CD4-positive, alpha-beta T cell (primary cell): ENCODE measurements at regions not wholly inside any gene's neighbourhood (a gene's known extent, or its start where the extent isn't known, plus 50 kb on each side); places are given as distances from the start of the nearest gene placed in this dataset.

Experiments
- ATAC-seq: fragments of 200-7000 bp; cut with Tn5 transposase; one replicate; pipeline ENCODE4 v1.10.0; 2022; ENCODE audit warnings: mild to moderate bottlenecking; ENCODE audit not compliant: poor library complexity
- CTCF ChIA-PET: fragments of 350-600 bp; sonication (Branson Sonifier 250); formaldehyde crosslinking; loops from one replicate; lab custom pipeline; 2021; ENCODE audit warnings: antibody characterized with exemption, inconsistent platforms; lab: Charles Lee
- POLR2A ChIA-PET: fragments of 350-600 bp; sonication (Branson Sonifier 250); formaldehyde crosslinking; loops from one replicate; lab custom pipeline; 2021; ENCODE audit warnings: antibody characterized with exemption, inconsistent platforms; lab: Charles Lee
- DNase-seq, 14 experiments: peaks; one replicate each; pipeline ENCODE4 v3.0.0-alpha.2; 2013 to 2020; ENCODE audit warnings: mixed read lengths in 2 of 14
- H3K27ac ChIP-seq, 2 donors: one replicate each; pipeline versions ENCODE4 v1.5.1 to v1.7.0; 2013; ENCODE audit warnings: low read length in 2 of 2, low read depth in 1 of 2, mild to moderate bottlenecking in 1 of 2
- H3K27me3 ChIP-seq, 2 experiments: 1 replicate in 1 of 2; 2 replicates in 1 of 2; pipeline versions ENCODE4 v1.6.1 to v1.7.0; 2013; ENCODE audit warnings: low read length in 2 of 2, control low read depth in 1 of 2, mild to moderate bottlenecking in 1 of 2, moderate library complexity in 1 of 2; ENCODE audit not compliant: insufficient read depth in 2 of 2, control insufficient read depth in 1 of 2
- H3K36me3 ChIP-seq: one replicate; pipeline ENCODE4 v1.6.1; 2013; ENCODE audit warnings: low read length, control low read depth; ENCODE audit not compliant: insufficient read depth
- H3K4me1 ChIP-seq: one replicate; pipeline ENCODE4 v1.6.1; 2013; ENCODE audit warnings: low read length, control low read depth; ENCODE audit not compliant: insufficient read depth
- H3K4me3 ChIP-seq: one replicate; pipeline ENCODE4 v1.5.1; 2013; ENCODE audit warnings: mild to moderate bottlenecking, low read length, moderate library complexity
- H3K9me3 ChIP-seq, 2 experiments: 1 replicate in 1 of 2; 2 replicates in 1 of 2; pipeline versions ENCODE4 v1.6.1 to v1.7.0; 2013; ENCODE audit warnings: low read length in 2 of 2, mild to moderate bottlenecking in 2 of 2, control low read depth in 1 of 2, moderate library complexity in 1 of 2; ENCODE audit not compliant: control insufficient read depth in 1 of 2, insufficient read depth in 1 of 2
- H3K27ac Mint-ChIP-seq: one replicate; pipeline ENCODE4 v1.8.0; 2020; ENCODE audit warnings: mixed read lengths
- H3K27me3 Mint-ChIP-seq: one replicate; pipeline ENCODE4 v1.8.0; 2021; ENCODE audit warnings: mixed read lengths
- H3K36me3 Mint-ChIP-seq: one replicate; pipeline ENCODE4 v1.8.0; 2021; ENCODE audit warnings: low read depth, mixed read lengths
- H3K4me1 Mint-ChIP-seq: one replicate; pipeline ENCODE4 v1.8.0; 2021; ENCODE audit warnings: low read depth, mixed read lengths
- H3K4me3 Mint-ChIP-seq: one replicate; pipeline ENCODE4 v1.8.0; 2020; ENCODE audit warnings: mild to moderate bottlenecking, mixed read lengths
- H3K9me3 Mint-ChIP-seq: one replicate; pipeline ENCODE4 v1.8.0; 2020; ENCODE audit warnings: mixed read lengths
- CTCF ChIP-seq: fragments of 200-600 bp; IDR thresholded peaks from one replicate; pipeline ENCODE4 v1.8.0; 2022; ENCODE audit warnings: antibody characterized with exemption, mild to moderate bottlenecking
- intact Hi-C, 2 experiments: fragments of 100-400 bp; cut with DNase I in 1 of 2; cut with micrococcal nuclease in 1 of 2; formaldehyde crosslinking; loops; one replicate each; pipeline versions ENCODE4 v1.15.1 to v1.9.0; 2023 to 2025; cut with DNase I, micrococcal nuclease

DNA sequence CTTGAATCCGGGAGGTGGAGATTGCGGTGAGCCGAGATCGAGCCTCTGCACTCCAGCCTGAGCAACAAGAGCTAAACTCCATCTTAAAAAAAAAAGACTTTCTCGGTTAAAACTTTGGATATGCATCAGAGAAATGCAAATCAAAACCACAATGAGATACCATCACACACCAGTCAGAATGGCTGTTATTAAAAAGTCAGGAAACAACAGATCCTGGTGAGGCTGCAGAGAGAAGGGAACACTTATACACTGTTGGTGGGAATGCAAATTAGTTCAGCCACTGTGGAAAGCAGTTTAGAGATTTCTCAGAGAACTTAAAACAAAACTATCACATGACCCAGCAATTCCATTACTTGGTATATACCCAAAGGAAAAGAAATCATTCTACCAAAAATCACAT lies 619.4 kb upstream of the KIRREL3 start:
- no peaks in the 10 kb centered on the region for H3K36me3 ChIP-seq
- H3K4me1 Mint-ChIP-seq = no peaks in the 10 kb centered on the region
- ATAC-seq (no peak), DNase-seq (no peak)
- no peaks in the 10 kb centered on the region for H3K27me3 ChIP-seq
- H3K4me3 ChIP-seq = no peak overlapping the region
- no peak overlapping the region for H3K4me3 Mint-ChIP-seq
- ChIA-PET POLR2A (no interaction called here), CTCF (no interaction called here)
- H3K9me3 ChIP-seq = peaks cover 0 to 4% of the 10 kb centered on the region in 2 experiments
- no peak for TF ChIP-seq CTCF
- no peaks in the 10 kb centered on the region for H3K9me3 Mint-ChIP-seq
- no peak overlapping the region for H3K27ac ChIP-seq
- no peaks in the 10 kb centered on the region for H3K4me1 ChIP-seq
- intact Hi-C loops = no loop called here
- no peaks in the 10 kb centered on the region for H3K27me3 Mint-ChIP-seq
- no peaks in the 10 kb centered on the region for H3K36me3 Mint-ChIP-seq
- no peak overlapping the region for H3K27ac Mint-ChIP-seq

DNA sequence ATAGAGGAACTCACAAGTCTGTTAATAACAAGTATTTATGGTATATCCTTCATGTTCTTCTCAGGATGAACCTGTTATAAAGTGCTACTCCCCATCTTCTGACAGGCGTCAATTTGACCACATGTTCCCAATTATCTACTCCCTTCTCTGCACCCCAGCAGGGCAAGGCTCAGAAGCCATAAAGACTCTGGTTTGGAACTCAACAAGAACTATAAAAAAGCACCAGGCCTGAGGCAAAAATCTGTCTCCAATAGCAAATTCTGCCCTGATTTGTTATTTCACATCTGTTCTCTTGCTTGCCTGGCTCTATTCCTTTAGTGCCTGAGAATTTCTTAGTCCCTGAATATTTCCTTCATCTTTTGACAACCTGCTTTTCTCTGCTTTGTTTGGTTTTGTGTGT lies 618.2 kb upstream of the KIRREL3 start:
- POLR2A ChIA-PET = no interaction called here
- no peak for ATAC-seq
- no peaks in the 10 kb centered on the region for H3K4me1 Mint-ChIP-seq
- Histone ChIP-seq H3K4me3 (no peak overlapping the region), H3K4me1 (no peaks in the 10 kb centered on the region), H3K27ac (no peak overlapping the region), H3K36me3 (no peaks in the 10 kb centered on the region), H3K9me3 (peaks cover 0 to 4% of the 10 kb centered on the region in 2 experiments), H3K27me3 (no peaks in the 10 kb centered on the region)
- no peak for TF ChIP-seq CTCF
- no peak overlapping the region for H3K27ac Mint-ChIP-seq
- H3K9me3 Mint-ChIP-seq = no peaks in the 10 kb centered on the region
- intact Hi-C loops = no loop called here
- H3K4me3 Mint-ChIP-seq = no peak overlapping the region
- CTCF ChIA-PET = no interaction called here
- no peaks in the 10 kb centered on the region for H3K27me3 Mint-ChIP-seq
- H3K36me3 Mint-ChIP-seq = no peaks in the 10 kb centered on the region
- no peak for DNase-seq

DNA sequence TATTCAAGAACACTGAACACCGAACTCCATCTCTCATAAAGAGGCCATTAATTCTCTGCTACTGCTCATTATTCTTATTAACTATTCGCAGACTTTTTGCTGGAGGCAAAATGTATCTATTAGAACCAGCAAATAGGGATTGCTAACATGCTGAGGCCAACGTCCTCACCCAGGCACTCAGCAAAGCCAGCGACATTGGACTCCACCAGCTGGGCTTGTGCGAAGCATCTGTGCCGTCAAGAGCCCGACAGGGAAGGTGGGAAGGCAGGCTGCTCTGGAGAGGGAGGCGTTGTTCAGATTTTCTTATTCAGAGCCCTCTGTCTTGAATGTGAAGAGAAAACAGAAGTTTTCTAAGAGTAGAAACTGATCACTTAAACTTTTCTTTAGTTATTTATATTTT lies 615.6 kb upstream of the KIRREL3 start:
- Mint-ChIP-seq H3K9me3 (no peaks in the 10 kb centered on the region), H3K27ac (no peak overlapping the region), H3K36me3 (no peaks in the 10 kb centered on the region), H3K27me3 (no peaks in the 10 kb centered on the region), H3K4me3 (no peak overlapping the region), H3K4me1 (no peaks in the 10 kb centered on the region)
- ATAC-seq (no peak), DNase-seq (no peak)
- H3K4me1 ChIP-seq = no peaks in the 10 kb centered on the region
- TF ChIP-seq CTCF = no peak
- H3K27ac ChIP-seq = no peak overlapping the region
- ChIA-PET CTCF (no interaction called here), POLR2A (no interaction called here)
- H3K4me3 ChIP-seq = no peak overlapping the region
- no peaks in the 10 kb centered on the region for H3K36me3 ChIP-seq
- H3K9me3 ChIP-seq = peaks cover 0 to 4% of the 10 kb centered on the region in 2 experiments
- intact Hi-C loops = no loop called here
- no peaks in the 10 kb centered on the region for H3K27me3 ChIP-seq
